Keratinocyte (primary cell): ENCODE measurements at regions not wholly inside any gene's neighbourhood (a gene's known extent, or its start where the extent isn't known, plus 50 kb on each side); places are given as distances from the start of the nearest gene placed in this dataset.
"Not testable (repeated sequence)": the region's sequence is repeated elsewhere in the genome, so short reads cannot be mapped to it uniquely, and the experiment has no call there.

Experiments
- DNase-seq: peaks from one replicate; pipeline ENCODE4 v3.0.0-alpha.2; 2011; ENCODE audit warnings: low read depth, missing footprints, low spot score
- FAIRE-seq: peaks from 2 replicates; lab custom pipeline; 2011; peaks lifted over from hg19 to GRCh38; lab: Jason Lieb, UNC
- H2AFZ ChIP-seq: 2 replicates; pipeline ENCODE4 v1.6.0; 2012; ENCODE audit warnings: low read length, control low read depth, inconsistent platforms; ENCODE audit not compliant: control insufficient read depth
- H3K27ac ChIP-seq: 2 replicates; pipeline ENCODE4 v1.5.1; 2011; ENCODE audit warnings: low read length; ENCODE audit not compliant: control insufficient read depth, insufficient read depth
- H3K27me3 ChIP-seq: 3 replicates; pipeline ENCODE4 v1.6.0; 2011; ENCODE audit warnings: low read length; ENCODE audit not compliant: control insufficient read depth, insufficient read depth; ENCODE audit errors: extremely low read depth
- H3K36me3 ChIP-seq, 2 experiments: 2 replicates in 1 of 2; 3 replicates in 1 of 2; pipeline ENCODE4 v1.5.1; 2011; ENCODE audit warnings: low read length in 2 of 2, mild to moderate bottlenecking in 1 of 2; ENCODE audit not compliant: control insufficient read depth in 2 of 2, insufficient read depth in 2 of 2; ENCODE audit errors: extremely low read depth in 1 of 2
- H3K4me1 ChIP-seq: 3 replicates; pipeline ENCODE4 v1.5.1; 2011; ENCODE audit warnings: low read length; ENCODE audit not compliant: control insufficient read depth, insufficient read depth; ENCODE audit errors: extremely low read depth
- H3K4me2 ChIP-seq: 3 replicates; pipeline ENCODE4 v1.6.0; 2011; ENCODE audit warnings: low read depth, low read length; ENCODE audit not compliant: control insufficient read depth, insufficient read depth; ENCODE audit errors: extremely low read depth
- H3K4me3 ChIP-seq, 3 experiments: fragments of 200-600 bp in 1 of 3; sonication (generic) in 1 of 3; 2 replicates in 2 of 3; 3 replicates in 1 of 3; pipeline ENCODE4 v1.5.1; 2011 to 2016; ENCODE audit warnings: low read length in 3 of 3, mild to moderate bottlenecking in 3 of 3, control low read depth in 2 of 3, inconsistent platforms in 1 of 3, low read depth in 1 of 3, mixed read lengths in 1 of 3, mixed run types in 1 of 3, moderate library complexity in 1 of 3; ENCODE audit not compliant: control insufficient read depth in 2 of 3, insufficient read depth in 2 of 3; ENCODE audit errors: extremely low read depth in 1 of 3
- H3K79me2 ChIP-seq: 2 replicates; pipeline ENCODE4 v1.6.0; 2012; ENCODE audit warnings: low read length; ENCODE audit not compliant: control insufficient read depth, insufficient read depth
- H3K9ac ChIP-seq: 3 replicates; pipeline ENCODE4 v1.6.0; 2011; ENCODE audit warnings: low read length; ENCODE audit not compliant: control insufficient read depth, insufficient read depth; ENCODE audit errors: extremely low read depth
- H3K9me1 ChIP-seq: 3 replicates; pipeline ENCODE4 v1.6.0; 2011; ENCODE audit warnings: low read length; ENCODE audit not compliant: control insufficient read depth, insufficient read depth; ENCODE audit errors: extremely low read depth
- H3K9me3 ChIP-seq: 2 replicates; pipeline ENCODE4 v1.5.1; 2012; ENCODE audit warnings: low read depth, low read length; ENCODE audit not compliant: control insufficient read depth
- H4K20me1 ChIP-seq: 3 replicates; pipeline ENCODE4 v1.6.0; 2011; ENCODE audit warnings: low read length; ENCODE audit not compliant: control insufficient read depth, insufficient read depth; ENCODE audit errors: extremely low read depth
- CTCF ChIP-seq, 3 experiments: IDR thresholded peaks in 1 of 3; conservative IDR thresholded peaks in 1 of 3; optimal IDR thresholded peaks in 1 of 3; 2 replicates in 2 of 3; 3 replicates in 1 of 3; pipeline versions ENCODE3 to v1.5.1; 2011; ENCODE audit warnings: low read length in 3 of 3, mild to moderate bottlenecking in 3 of 3, moderate library complexity in 2 of 3, control low read depth in 1 of 3, inconsistent platforms in 1 of 3; ENCODE audit not compliant: insufficient read depth in 2 of 3; ENCODE audit errors: extremely low read depth in 1 of 3
- EZH2 ChIP-seq: IDR thresholded peaks from one replicate; pipeline ENCODE4 v1.6.1; 2012; ENCODE audit warnings: inconsistent platforms, mild to moderate bottlenecking, low read length, moderate library complexity
- dilution Hi-C: fragments of 300-500 bp; cut with MboI; formaldehyde crosslinking; loops from one replicate; pipeline ENCODE4 v1.7.0; 2020; ENCODE audit warnings: low sequenced_read_pairs; ENCODE audit not compliant: extremely low pct_ligation_motif_present

DNA sequence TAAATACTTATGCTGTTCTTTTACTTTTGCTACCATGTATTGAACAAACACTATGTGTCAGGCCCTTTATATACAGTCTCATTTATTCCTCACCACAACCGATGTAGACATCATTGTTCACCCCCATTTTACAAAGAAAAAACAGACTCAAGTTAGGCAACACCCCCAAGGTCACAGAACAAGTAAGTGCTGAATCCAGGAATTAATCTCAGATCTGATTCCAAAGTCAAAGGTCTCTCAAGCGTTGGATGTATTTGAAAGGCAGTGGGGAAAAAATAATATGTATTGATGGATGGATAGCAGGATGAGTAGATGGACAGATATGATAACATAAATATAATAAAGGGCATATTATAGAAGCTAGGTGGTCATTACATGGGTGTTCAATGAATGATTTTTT, 85.1 kb upstream of the VLDLR start:
- dilution Hi-C loops: no loop called here
- no peak for FAIRE-seq

DNA sequence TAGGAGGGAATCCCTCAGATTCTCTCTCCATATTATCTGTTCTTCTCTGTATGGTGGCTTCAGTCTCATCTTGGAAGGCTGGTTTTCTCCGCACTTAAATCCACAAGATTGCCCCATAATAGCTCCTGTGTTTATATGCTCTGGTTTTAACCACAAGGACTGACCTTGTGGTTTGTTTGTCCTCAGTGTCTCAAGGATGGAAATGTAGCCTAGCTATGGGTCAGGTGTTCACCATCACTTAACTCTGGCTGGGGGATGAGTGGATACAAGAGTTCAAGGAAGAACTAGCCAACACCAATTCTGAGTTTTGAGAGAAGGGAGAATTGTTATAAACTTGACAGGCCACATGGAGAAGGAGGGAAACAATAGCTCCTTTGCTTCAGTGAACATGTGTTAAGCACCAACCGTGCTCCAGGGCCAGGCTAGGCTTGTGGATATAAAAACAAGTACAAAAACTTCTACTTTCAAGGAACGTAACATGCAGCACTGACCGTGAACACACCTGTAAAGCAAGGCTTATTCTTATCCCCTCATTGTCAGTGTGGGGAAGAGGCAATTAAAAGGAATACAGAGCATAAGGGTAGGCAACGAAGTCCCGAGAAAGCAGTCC, 75.6 kb upstream of the VLDLR start:
- H2AFZ ChIP-seq: no peak overlapping the region
- no peaks in the 10 kb centered on the region for H3K36me3 ChIP-seq
- no peaks in the 10 kb centered on the region for H3K4me1 ChIP-seq
- H3K79me2 ChIP-seq: no peaks in the 10 kb centered on the region
- peaks cover 3% of the 10 kb centered on the region for H3K27me3 ChIP-seq
- FAIRE-seq (no peak), DNase-seq (no peak)
- H4K20me1 ChIP-seq: no peaks in the 10 kb centered on the region
- no peak overlapping the region for H3K27ac ChIP-seq
- no peak overlapping the region for H3K4me2 ChIP-seq
- TF ChIP-seq CTCF (optimal IDR thresholded peaks at IDR 0.05 in 1 of 3, IDR thresholded peaks at IDR 0.05 in 1 of 3, conservative IDR thresholded peaks at IDR 0.05 in 1 of 3; ENCODE audit: extremely low read depth in 1 of 3, insufficient read depth in 2 of 3, low read length in 3 of 3): no peak
- TF ChIP-seq EZH2: no peak
- no peaks in the 10 kb centered on the region for H3K9me1 ChIP-seq
- dilution Hi-C loops: no loop called here
- H3K4me3 ChIP-seq: no peak overlapping the region
- no peak overlapping the region for H3K9ac ChIP-seq
- H3K9me3 ChIP-seq: no peaks in the 10 kb centered on the region

More for the DNA sequence above, 85.1 kb upstream of the VLDLR start:
- Histone ChIP-seq H4K20me1 (no peaks in the 10 kb centered on the region), H2AFZ (no peak overlapping the region), H3K4me1 (no peaks in the 10 kb centered on the region), H3K4me2 (no peak overlapping the region), H3K79me2 (no peaks in the 10 kb centered on the region), H3K27ac (no peak overlapping the region), H3K9me3 (no peaks in the 10 kb centered on the region), H3K4me3 (no peak overlapping the region), H3K27me3 (no peaks in the 10 kb centered on the region), H3K9ac (no peak overlapping the region), H3K9me1 (no peaks in the 10 kb centered on the region), H3K36me3 (no peaks in the 10 kb centered on the region)
- DNase-seq: no peak
- no peak for TF ChIP-seq EZH2
- no peak for TF ChIP-seq CTCF (optimal IDR thresholded peaks at IDR 0.05 in 1 of 3, IDR thresholded peaks at IDR 0.05 in 1 of 3, conservative IDR thresholded peaks at IDR 0.05 in 1 of 3; ENCODE audit: extremely low read depth in 1 of 3, insufficient read depth in 2 of 3, low read length in 3 of 3)

DNA sequence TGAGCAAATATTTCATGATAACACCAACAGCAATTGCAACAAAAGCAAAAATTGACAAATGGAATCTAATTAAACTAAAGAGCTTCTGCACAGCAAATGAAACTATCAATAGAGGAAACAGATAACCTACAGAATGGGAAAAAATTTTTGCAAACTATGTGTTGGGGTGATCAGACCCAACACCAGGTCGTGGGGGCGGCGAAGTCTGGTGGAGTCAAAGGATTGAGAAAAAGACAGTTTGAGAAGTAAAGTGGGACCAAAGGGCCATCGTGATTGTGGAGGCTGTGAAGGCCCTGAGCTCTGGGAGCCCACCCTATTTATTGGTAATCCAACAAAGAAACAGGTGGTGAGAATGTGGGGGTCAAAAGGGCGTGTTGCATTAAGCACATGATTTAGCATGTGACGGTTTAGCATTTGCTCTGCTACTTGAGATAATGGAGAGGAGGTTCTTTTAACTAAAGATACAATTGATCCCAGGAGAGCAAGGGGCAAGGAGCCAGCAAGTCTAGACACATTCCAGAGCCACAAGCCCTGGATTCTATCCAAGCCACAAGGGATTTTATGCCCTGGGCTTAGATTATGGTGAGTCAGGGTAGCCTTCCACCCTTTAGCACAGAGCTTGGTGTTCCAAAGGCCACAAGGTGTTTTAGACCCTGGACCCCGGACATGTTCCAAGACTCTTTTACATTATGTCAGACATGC, 65.5 kb upstream of the VLDLR start:
- H3K9ac ChIP-seq, H3K27ac ChIP-seq, H3K79me2 ChIP-seq, H3K9me1 ChIP-seq, dilution Hi-C loops, H3K4me2 ChIP-seq, H4K20me1 ChIP-seq, H3K4me3 ChIP-seq, H3K36me3 ChIP-seq, H3K9me3 ChIP-seq, H3K27me3 ChIP-seq, H2AFZ ChIP-seq, DNase-seq, FAIRE-seq: not testable (repeated sequence)
- peaks cover 10% of the 10 kb centered on the region for H3K4me1 ChIP-seq
